ENCODE measurements at regions not wholly inside any gene's neighbourhood (a gene's known extent, or its start where the extent isn't known, plus 50 kb on each side); places are given as distances from the start of the nearest gene placed in this dataset.

DNA sequence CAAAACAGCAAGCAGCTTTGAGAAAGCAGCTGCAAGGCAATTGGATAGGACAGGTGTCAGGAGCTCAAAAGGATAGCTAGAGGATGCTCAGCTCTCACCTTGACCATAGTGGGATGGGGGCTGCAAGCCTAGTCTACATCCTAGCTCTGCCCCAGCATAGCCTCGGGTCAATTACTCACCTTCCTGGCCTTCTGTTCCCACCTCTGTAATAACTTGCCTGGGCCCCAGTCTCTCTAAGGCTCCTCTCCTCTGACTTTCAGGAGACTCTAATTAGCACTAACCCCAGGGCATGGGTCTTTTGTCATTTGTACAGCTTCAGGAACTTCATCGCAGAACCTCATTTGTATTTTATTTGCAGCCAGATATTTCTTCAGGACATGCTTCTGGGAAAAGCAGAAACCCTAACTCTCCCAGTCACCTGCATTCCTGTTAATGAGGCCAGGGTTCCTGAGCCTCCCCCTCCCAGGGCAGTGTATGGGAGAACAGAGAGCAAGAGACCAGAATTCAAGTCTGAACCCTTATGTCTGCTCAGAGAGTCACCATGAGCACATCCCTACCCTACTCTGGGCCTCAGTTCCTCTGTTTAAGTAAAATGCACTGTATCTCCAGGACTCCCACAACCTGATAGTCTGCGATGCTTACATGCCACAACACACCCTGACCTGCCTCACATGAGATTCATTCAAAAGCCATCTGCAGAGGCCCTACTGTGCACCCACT lies 108.1 kb downstream of the MATN1 start:
- TF ChIP-seq, protein P1, sequence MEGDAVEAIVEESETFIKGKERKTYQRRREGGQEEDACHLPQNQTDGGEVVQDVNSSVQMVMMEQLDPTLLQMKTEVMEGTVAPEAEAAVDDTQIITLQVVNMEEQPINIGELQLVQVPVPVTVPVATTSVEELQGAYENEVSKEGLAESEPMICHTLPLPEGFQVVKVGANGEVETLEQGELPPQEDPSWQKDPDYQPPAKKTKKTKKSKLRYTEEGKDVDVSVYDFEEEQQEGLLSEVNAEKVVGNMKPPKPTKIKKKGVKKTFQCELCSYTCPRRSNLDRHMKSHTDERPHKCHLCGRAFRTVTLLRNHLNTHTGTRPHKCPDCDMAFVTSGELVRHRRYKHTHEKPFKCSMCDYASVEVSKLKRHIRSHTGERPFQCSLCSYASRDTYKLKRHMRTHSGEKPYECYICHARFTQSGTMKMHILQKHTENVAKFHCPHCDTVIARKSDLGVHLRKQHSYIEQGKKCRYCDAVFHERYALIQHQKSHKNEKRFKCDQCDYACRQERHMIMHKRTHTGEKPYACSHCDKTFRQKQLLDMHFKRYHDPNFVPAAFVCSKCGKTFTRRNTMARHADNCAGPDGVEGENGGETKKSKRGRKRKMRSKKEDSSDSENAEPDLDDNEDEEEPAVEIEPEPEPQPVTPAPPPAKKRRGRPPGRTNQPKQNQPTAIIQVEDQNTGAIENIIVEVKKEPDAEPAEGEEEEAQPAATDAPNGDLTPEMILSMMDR (IDR thresholded peaks at IDR 0.05), result no peak
- TF ChIP-seq POLR2A (IDR thresholded peaks at IDR 0.05), result no peak
- no peak for TF ChIP-seq POLR2AphosphoS5 (IDR thresholded peaks at IDR 0.05)
- TF ChIP-seq EP300 (IDR thresholded peaks at IDR 0.05), result no peak
